ENCODE measurements at regions not wholly inside any gene's neighbourhood (a gene's known extent, or its start where the extent isn't known, plus 50 kb on each side); places are given as distances from the start of the nearest gene placed in this dataset.

DNA sequence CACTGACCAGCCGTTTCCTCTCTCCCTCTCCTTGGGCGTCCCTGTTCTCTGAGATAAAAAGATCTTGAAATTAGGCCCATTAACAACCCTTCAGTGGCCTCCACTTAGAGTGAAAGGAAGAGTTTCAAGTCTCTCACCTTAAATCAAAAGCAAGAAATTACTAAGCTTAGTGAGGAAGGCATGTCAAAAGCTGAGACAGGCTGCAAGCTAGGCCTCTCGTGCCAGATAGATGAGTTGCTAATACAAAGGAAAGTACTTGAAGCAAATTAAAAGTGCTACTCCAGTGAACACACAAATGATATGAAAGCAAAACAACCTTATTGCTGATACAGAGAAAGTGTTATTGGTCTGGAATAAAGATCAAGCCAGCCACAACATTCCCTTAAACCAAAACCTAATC is 331.3 kb upstream of the SEMA6A start:
- no peak for TF ChIP-seq SUZ12 (IDR thresholded peaks at IDR 0.05; ENCODE audit: extremely low read depth, insufficient read depth, insufficient read length)
- TF ChIP-seq YY1 (IDR thresholded peaks at IDR 0.05; ENCODE audit: insufficient read depth, insufficient read length), result no peak

Data from NT2/D1 (cell line).